ENCODE measurements at regions not wholly inside any gene's neighbourhood (a gene's known extent, or its start where the extent isn't known, plus 50 kb on each side); places are given as distances from the start of the nearest gene placed in this dataset.

DNA sequence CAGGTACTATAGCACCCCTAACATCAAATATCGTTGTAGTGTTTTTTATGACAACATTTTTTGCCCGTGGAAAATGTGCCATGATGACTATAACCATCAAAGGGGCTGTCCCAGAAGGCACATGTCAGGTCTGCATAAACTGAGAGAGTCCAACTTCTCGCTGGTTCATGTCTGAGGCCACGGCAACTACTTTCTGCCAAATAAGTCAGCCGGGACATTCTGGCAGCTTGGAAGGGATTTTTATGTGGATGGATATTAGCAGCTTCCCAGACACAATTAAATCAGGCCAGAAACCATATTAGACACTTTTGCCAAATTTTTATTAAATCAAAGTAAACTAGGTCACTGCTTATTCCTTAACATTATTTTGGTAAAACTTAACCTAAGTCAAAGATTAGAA, 477.4 kb upstream of the FZD8 start:
- DNase-seq (ENCODE audit: low read depth, low spot score), result no peak
- no peaks in the 10 kb centered on the region for H3K27me3 ChIP-seq (ENCODE audit: control insufficient read depth, insufficient read depth, low read length)
- H3K4me3 ChIP-seq (ENCODE audit: low read depth, low read length), result no peak overlapping the region
- ChIA-PET POLR2A (no interaction called here), CTCF (no interaction called here)
- H3K27ac ChIP-seq (ENCODE audit: low read depth, low read length), result no peak overlapping the region
- H3K9me3 ChIP-seq (ENCODE audit: control insufficient read depth, insufficient read depth, low read length), result no peaks in the 10 kb centered on the region
- TF ChIP-seq, protein P1, sequence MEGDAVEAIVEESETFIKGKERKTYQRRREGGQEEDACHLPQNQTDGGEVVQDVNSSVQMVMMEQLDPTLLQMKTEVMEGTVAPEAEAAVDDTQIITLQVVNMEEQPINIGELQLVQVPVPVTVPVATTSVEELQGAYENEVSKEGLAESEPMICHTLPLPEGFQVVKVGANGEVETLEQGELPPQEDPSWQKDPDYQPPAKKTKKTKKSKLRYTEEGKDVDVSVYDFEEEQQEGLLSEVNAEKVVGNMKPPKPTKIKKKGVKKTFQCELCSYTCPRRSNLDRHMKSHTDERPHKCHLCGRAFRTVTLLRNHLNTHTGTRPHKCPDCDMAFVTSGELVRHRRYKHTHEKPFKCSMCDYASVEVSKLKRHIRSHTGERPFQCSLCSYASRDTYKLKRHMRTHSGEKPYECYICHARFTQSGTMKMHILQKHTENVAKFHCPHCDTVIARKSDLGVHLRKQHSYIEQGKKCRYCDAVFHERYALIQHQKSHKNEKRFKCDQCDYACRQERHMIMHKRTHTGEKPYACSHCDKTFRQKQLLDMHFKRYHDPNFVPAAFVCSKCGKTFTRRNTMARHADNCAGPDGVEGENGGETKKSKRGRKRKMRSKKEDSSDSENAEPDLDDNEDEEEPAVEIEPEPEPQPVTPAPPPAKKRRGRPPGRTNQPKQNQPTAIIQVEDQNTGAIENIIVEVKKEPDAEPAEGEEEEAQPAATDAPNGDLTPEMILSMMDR (IDR thresholded peaks at IDR 0.05; ENCODE audit: low read depth, low read length), result no peak

DNA sequence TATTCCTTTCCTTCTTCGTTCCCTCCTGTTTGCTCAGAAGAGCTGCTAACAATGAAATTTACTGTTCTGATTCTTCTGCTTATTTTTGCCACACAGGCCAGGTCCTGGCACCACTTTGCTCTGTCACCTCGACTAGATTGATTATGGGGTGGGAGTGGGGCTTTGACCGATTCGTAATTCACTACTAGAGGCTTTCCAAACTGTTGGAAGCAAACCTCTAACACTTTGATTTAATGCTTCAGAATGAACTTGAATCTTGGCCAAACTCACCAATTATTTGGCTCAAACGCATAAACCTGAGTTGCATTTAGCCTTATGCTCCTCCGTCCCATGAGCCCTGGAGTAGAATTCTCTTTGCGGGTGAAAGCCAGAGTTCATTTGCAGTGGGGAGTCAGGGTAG, 476.2 kb upstream of the FZD8 start:
- ChIA-PET CTCF (no interaction called here), POLR2A (no interaction called here)
- H3K27ac ChIP-seq (ENCODE audit: low read depth, low read length), result no peak overlapping the region
- H3K27me3 ChIP-seq (ENCODE audit: control insufficient read depth, insufficient read depth, low read length), result no peaks in the 10 kb centered on the region
- DNase-seq (ENCODE audit: low read depth, low spot score), result no peak
- H3K9me3 ChIP-seq (ENCODE audit: control insufficient read depth, insufficient read depth, low read length), result no peaks in the 10 kb centered on the region
- no peak overlapping the region for H3K4me3 ChIP-seq (ENCODE audit: low read depth, low read length)
- TF ChIP-seq, protein P1 (IDR thresholded peaks at IDR 0.05; ENCODE audit: low read depth, low read length), result no peak

DNA sequence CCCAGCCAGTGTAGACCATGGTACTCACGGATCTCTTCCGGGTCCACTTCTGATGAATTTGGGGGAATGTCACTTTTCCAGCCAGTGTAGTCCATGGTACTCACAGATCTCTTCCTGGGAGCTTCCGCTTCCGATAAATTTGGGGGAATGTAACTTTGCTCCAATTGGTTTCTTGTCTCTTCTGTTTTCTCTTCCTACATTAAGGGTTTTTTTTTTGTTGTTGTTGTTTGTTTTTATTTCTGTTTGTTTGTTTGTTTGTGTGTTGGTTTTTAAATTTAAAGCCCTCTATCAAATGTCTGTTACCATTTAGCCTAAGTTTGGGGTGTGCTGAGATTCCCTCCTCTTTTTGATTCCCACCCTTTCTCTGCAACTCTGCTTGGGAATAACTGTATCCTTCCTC, 475.8 kb upstream of the FZD8 start:
- ChIA-PET CTCF (interaction anchor here (2.6 kb wide), 1 partner anchor 483 kb away, joined by 11 read pairs; no protein-coding TSS in a partner anchor), POLR2A (no interaction called here)
- H3K27ac ChIP-seq (ENCODE audit: low read depth, low read length), result no peak overlapping the region
- TF ChIP-seq, protein P1 (IDR thresholded peaks at IDR 0.05; ENCODE audit: low read depth, low read length), result no peak
- no peaks in the 10 kb centered on the region for H3K27me3 ChIP-seq (ENCODE audit: control insufficient read depth, insufficient read depth, low read length)
- no peak overlapping the region for H3K4me3 ChIP-seq (ENCODE audit: low read depth, low read length)
- H3K9me3 ChIP-seq (ENCODE audit: control insufficient read depth, insufficient read depth, low read length), result no peaks in the 10 kb centered on the region
- DNase-seq (ENCODE audit: low read depth, low spot score), result no peak

DNA sequence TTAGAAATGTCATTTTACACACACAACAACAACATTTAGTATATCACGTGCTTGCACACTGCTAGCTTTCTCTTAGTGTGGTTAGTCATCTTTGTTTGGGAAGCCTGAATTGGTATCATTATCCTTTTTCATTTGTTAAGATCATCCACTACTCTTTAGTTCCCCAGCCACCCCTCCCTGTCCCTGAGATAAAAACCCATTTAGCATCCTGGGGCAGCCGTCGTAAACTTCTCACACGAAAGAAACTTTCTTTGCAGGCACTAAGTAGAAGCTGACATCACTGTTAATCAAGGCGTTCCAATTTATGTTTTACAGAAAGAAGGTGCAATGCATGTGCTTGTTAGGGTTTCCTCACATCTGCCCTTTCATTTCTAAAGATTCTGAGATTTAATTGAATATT, 475.1 kb upstream of the FZD8 start:
- no peaks in the 10 kb centered on the region for H3K27me3 ChIP-seq (ENCODE audit: control insufficient read depth, insufficient read depth, low read length)
- no peak overlapping the region for H3K27ac ChIP-seq (ENCODE audit: low read depth, low read length)
- DNase-seq (ENCODE audit: low read depth, low spot score), result no peak
- H3K4me3 ChIP-seq (ENCODE audit: low read depth, low read length), result no peak overlapping the region
- TF ChIP-seq, protein P1 (IDR thresholded peaks at IDR 0.05; ENCODE audit: low read depth, low read length), result no peak
- no peaks in the 10 kb centered on the region for H3K9me3 ChIP-seq (ENCODE audit: control insufficient read depth, insufficient read depth, low read length)
- ChIA-PET CTCF (interaction anchor here (0.6 to 2.6 kb wide), 3 partner anchors 15 to 482 kb away, joined by 3 to 11 read pairs (median 3); no protein-coding TSS in a partner anchor), POLR2A (no interaction called here)

DNA sequence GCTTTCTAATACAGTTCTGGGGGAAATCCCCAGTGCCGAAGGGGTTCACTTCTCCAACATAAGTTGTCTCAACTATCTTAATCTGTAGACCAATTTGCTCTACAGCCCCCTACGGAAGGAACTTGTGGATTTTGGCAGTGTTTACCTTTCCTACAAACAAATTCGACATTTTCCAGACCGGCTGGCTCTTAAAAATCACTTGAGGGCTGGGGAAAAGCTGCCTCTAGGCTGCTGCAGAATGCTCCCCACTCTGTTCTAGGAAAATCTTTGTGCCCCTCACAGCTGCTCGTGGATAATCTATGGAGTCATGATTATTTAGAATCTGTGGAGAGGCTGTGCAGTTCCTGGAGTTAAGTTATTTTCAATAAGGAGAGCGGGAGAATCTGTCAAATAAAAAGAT, 474.6 kb upstream of the FZD8 start:
- ChIA-PET POLR2A (interaction anchor here (0.6 kb wide), 1 partner anchor 158 kb away, joined by 4 read pairs; no protein-coding TSS in a partner anchor), CTCF (interaction anchor here (1.3 to 2.6 kb wide), 2 partner anchors 48 to 481 kb away, joined by 3 to 11 read pairs; no protein-coding TSS in a partner anchor)
- TF ChIP-seq, protein P1 (IDR thresholded peaks at IDR 0.05; ENCODE audit: low read depth, low read length), result no peak
- Histone ChIP-seq H3K9me3 (ENCODE audit: control insufficient read depth, insufficient read depth, low read length) (no peaks in the 10 kb centered on the region), H3K27me3 (ENCODE audit: control insufficient read depth, insufficient read depth, low read length) (no peaks in the 10 kb centered on the region), H3K4me3 (ENCODE audit: low read depth, low read length) (no peak overlapping the region), H3K27ac (ENCODE audit: low read depth, low read length) (no peak overlapping the region)
- DNase-seq (ENCODE audit: low read depth, low spot score), result no peak
